GM04503 (cell line): ENCODE measurements at regions not wholly inside any gene's neighbourhood (a gene's known extent, or its start where the extent isn't known, plus 50 kb on each side); places are given as distances from the start of the nearest gene placed in this dataset.

Experiments
- DNase-seq: peaks from one replicate; pipeline ENCODE4 v3.0.0-alpha.2; 2012; ENCODE audit warnings: low read depth

GRCh38 chr6:4191271-4191721, 55.9 kb upstream of the ECI2 start:
- DNase-seq, result no peak

- no peak for DNase-seq
Measured at GRCh38 chr6:4189249-4189648, 53.9 kb upstream of the ECI2 start.

- no peak for DNase-seq
Measured at GRCh38 chr6:4188801-4189200, 53.4 kb upstream of the ECI2 start.

GRCh38 chr6:4187480-4187879, 52.1 kb upstream of the ECI2 start:
- no peak for DNase-seq

- no peak for DNase-seq
Measured at GRCh38 chr6:4186385-4186784, 51.0 kb upstream of the ECI2 start.

GRCh38 chr6:4185846-4186245, 50.5 kb upstream of the ECI2 start:
- DNase-seq, result no peak

GRCh38 chr6:4185419-4185818, 50.0 kb upstream of the ECI2 start:
- DNase-seq, result no peak
